Liver (tissue), 3 donors: ENCODE measurements at regions not wholly inside any gene's neighbourhood (a gene's known extent, or its start where the extent isn't known, plus 50 kb on each side); places are given as distances from the start of the nearest gene placed in this dataset.

Source experiments
- CTCF ChIP-seq: fragments of 150-350 bp; IDR thresholded peaks from 2 replicates; pipeline ENCODE4 v1.5.1; 2017; ENCODE audit warnings: improper control_type of control experiment, low read depth, low read length; ENCODE audit not compliant: missing input control
- EGR1 ChIP-seq, 2 donors: IDR thresholded peaks; 2 replicates each; pipeline ENCODE4 v1.6.1; 2016 to 2018; ENCODE audit warnings: antibody characterized with exemption in 2 of 2, low read depth in 2 of 2
- JUND ChIP-seq, 2 donors: IDR thresholded peaks; 2 replicates each; pipeline ENCODE4 v1.6.1; 2016; ENCODE audit warnings: antibody characterized with exemption in 2 of 2
- MAX ChIP-seq: IDR thresholded peaks from 2 replicates; pipeline ENCODE4 v1.6.1; 2016; ENCODE audit warnings: antibody characterized with exemption
- RAD21 ChIP-seq, 2 donors: IDR thresholded peaks; 2 replicates each; pipeline ENCODE4 v1.6.1; 2016; ENCODE audit warnings: antibody characterized with exemption in 2 of 2, mild to moderate bottlenecking in 2 of 2
- REST ChIP-seq: IDR thresholded peaks from 2 replicates; pipeline ENCODE4 v1.6.1; 2016; ENCODE audit warnings: antibody characterized with exemption, mild to moderate bottlenecking
- RXRA ChIP-seq, 2 donors: IDR thresholded peaks; 2 replicates each; pipeline ENCODE4 v1.6.1; 2017 to 2018; ENCODE audit warnings: antibody characterized with exemption in 2 of 2, mild to moderate bottlenecking in 1 of 2
- SP1 ChIP-seq: IDR thresholded peaks from 2 replicates; pipeline ENCODE4 v1.6.1; 2018; ENCODE audit warnings: antibody characterized with exemption, mild to moderate bottlenecking
- TAF1 ChIP-seq: conservative IDR thresholded peaks from 2 replicates; pipeline ENCODE4 v1.6.1; 2016; ENCODE audit warnings: antibody characterized with exemption, mild to moderate bottlenecking
- YY1 ChIP-seq: IDR thresholded peaks from 2 replicates; pipeline ENCODE4 v1.6.1; 2016; ENCODE audit warnings: antibody characterized with exemption, mild to moderate bottlenecking
- donor health status: healthy.
- donor health status: healthy.

GRCh38 chr14:51334566-51334965 lies 94.5 kb downstream of the TMX1 start:
- TF ChIP-seq CTCF: no peak
- no peak for TF ChIP-seq REST
- TF ChIP-seq JUND (IDR thresholded peaks at IDR 0.05): no peak
- no peak for TF ChIP-seq RAD21 (IDR thresholded peaks at IDR 0.05)
- TF ChIP-seq MAX: no peak
- TF ChIP-seq RXRA (IDR thresholded peaks at IDR 0.05): no peak
- no peak for TF ChIP-seq TAF1
- no peak for TF ChIP-seq EGR1 (IDR thresholded peaks at IDR 0.05; ENCODE audit: low read depth in 2 of 2)
- TF ChIP-seq SP1: no peak
- no peak for TF ChIP-seq YY1
